ENCODE measurements at regions not wholly inside any gene's neighbourhood (a gene's known extent, or its start where the extent isn't known, plus 50 kb on each side); places are given as distances from the start of the nearest gene placed in this dataset.

- 36 to 42% methylated on average over 1 of the region's 1 CpG for WGBS, 2 donors
- TF ChIP-seq CTCF (IDR thresholded peaks at IDR 0.05) (no peak), POLR2A (IDR thresholded peaks at IDR 0.05) (no peak)
- intact Hi-C loops (cut with DNase I): no loop called here
- no peaks in the 10 kb centered on the region for H3K9me3 ChIP-seq
- no peak overlapping the region for H3K27ac ChIP-seq
- no peaks in the 10 kb centered on the region for H3K4me1 ChIP-seq
- no peaks in the 10 kb centered on the region for H3K27me3 ChIP-seq
- no peak overlapping the region for H3K4me3 ChIP-seq
- DNase-seq: no peak
- H3K36me3 ChIP-seq: no peaks in the 10 kb centered on the region
Measured at GRCh38 chr1:95323123-95323522, 89.1 kb downstream of the RWDD3 start.

- Histone ChIP-seq H3K4me1 (no peaks in the 10 kb centered on the region), H3K36me3 (no peaks in the 10 kb centered on the region), H3K9me3 (no peaks in the 10 kb centered on the region), H3K27me3 (no peaks in the 10 kb centered on the region), H3K27ac (no peak overlapping the region), H3K4me3 (no peak overlapping the region)
- intact Hi-C loops (cut with DNase I): no loop called here
- 82 to 86% methylated on average over 4 of the region's 4 CpGs for WGBS, 2 donors
- DNase-seq: no peak
- no peak for TF ChIP-seq POLR2A (IDR thresholded peaks at IDR 0.05)
- TF ChIP-seq CTCF (IDR thresholded peaks at IDR 0.05): no peak
Measured at GRCh38 chr1:95325349-95325748, 91.3 kb downstream of the RWDD3 start.

- 50 to 59% methylated on average over 4 of the region's 4 CpGs for WGBS, 2 donors
- Histone ChIP-seq H3K4me3 (no peak overlapping the region), H3K9me3 (no peaks in the 10 kb centered on the region), H3K27me3 (no peaks in the 10 kb centered on the region), H3K4me1 (no peaks in the 10 kb centered on the region), H3K27ac (no peak overlapping the region), H3K36me3 (no peaks in the 10 kb centered on the region)
- no peak for DNase-seq
- intact Hi-C loops (cut with DNase I): no loop called here
- no peak for TF ChIP-seq POLR2A (IDR thresholded peaks at IDR 0.05)
- TF ChIP-seq CTCF (IDR thresholded peaks at IDR 0.05): no peak
Measured at GRCh38 chr1:95326023-95326422, 92.0 kb downstream of the RWDD3 start.

GRCh38 chr1:95332754-95333153 lies 98.7 kb downstream of the RWDD3 start:
- WGBS, 2 donors: 88 to 95% methylated on average over 1 of the region's 1 CpG
- TF ChIP-seq POLR2A (IDR thresholded peaks at IDR 0.05) (no peak), CTCF (IDR thresholded peaks at IDR 0.05) (no peak)
- Histone ChIP-seq H3K36me3 (no peaks in the 10 kb centered on the region), H3K9me3 (no peaks in the 10 kb centered on the region), H3K27me3 (no peaks in the 10 kb centered on the region), H3K4me3 (no peak overlapping the region), H3K27ac (no peak overlapping the region), H3K4me1 (no peaks in the 10 kb centered on the region)
- intact Hi-C loops (cut with DNase I): no loop called here
- DNase-seq: no peak

- no peaks in the 10 kb centered on the region for H3K36me3 ChIP-seq
- H3K9me3 ChIP-seq: no peaks in the 10 kb centered on the region
- intact Hi-C loops (cut with DNase I): no loop called here
- H3K27me3 ChIP-seq: no peaks in the 10 kb centered on the region
- 84 to 88% methylated on average over 9 of the region's 9 CpGs for WGBS, 2 donors
- TF ChIP-seq CTCF (IDR thresholded peaks at IDR 0.05) (no peak), POLR2A (IDR thresholded peaks at IDR 0.05) (no peak)
- DNase-seq: no peak
- H3K4me1 ChIP-seq: no peaks in the 10 kb centered on the region
- H3K27ac ChIP-seq: no peak overlapping the region
- no peak overlapping the region for H3K4me3 ChIP-seq
Measured at GRCh38 chr1:95339377-95339776, 105.4 kb downstream of the RWDD3 start.
